HG02623 (cell line): ENCODE measurements at regions not wholly inside any gene's neighbourhood (a gene's known extent, or its start where the extent isn't known, plus 50 kb on each side); places are given as distances from the start of the nearest gene placed in this dataset.

ENCODE experiments used
- ATAC-seq: cut with Tn5 transposase; IDR thresholded peaks from one replicate; pipeline ENCODE4 v1.9.1; 2021; ENCODE audit warnings: moderate library complexity; ENCODE audit not compliant: unreplicated experiment

GRCh38 chr14:41957459-41957858 lies 350.8 kb downstream of the LRFN5 start:
- no peak for ATAC-seq
